ENCODE measurements at regions not wholly inside any gene's neighbourhood (a gene's known extent, or its start where the extent isn't known, plus 50 kb on each side); places are given as distances from the start of the nearest gene placed in this dataset.

DNA sequence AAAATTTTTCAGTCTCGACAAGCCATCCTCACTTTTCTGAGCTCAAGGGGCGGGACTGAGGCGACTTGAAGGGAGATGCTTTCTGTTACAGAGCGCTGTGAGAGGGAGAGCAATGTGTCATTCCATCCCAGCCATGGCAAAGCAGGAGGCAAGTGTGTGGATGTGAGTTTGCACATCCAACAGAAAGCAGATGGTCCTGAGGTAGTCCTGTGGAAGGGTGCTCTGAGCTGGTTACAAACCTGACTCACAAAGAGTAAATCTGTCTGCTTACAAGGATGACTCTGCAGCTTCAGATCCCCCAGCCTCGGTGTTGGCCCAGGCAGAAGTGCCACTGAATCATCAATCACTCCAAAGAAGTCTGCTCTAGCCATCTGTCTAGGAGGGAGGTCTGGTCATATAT is 482.0 kb upstream of the DCC start:
- TF ChIP-seq SMARCC2 (IDR thresholded peaks at IDR 0.05) (no peak), ZSCAN31 (CRISPR knock-in tag; IDR thresholded peaks at IDR 0.05; ENCODE audit: low read depth) (no peak), HMGA1 (CRISPR knock-in tag; conservative IDR thresholded peaks at IDR 0.05) (no peak), ZSCAN25 (CRISPR knock-in tag; IDR thresholded peaks at IDR 0.05) (no peak), PHF21A (CRISPR knock-in tag; IDR thresholded peaks at IDR 0.05) (no peak), ZBTB42 (CRISPR knock-in tag; IDR thresholded peaks at IDR 0.05) (no peak), ZNF777 (CRISPR knock-in tag; IDR thresholded peaks at IDR 0.05) (no peak), ZBTB8A (CRISPR knock-in tag; IDR thresholded peaks at IDR 0.05; ENCODE audit: borderline replicate concordance, low read depth) (no peak)
- TF ChIP-seq, protein P1, sequence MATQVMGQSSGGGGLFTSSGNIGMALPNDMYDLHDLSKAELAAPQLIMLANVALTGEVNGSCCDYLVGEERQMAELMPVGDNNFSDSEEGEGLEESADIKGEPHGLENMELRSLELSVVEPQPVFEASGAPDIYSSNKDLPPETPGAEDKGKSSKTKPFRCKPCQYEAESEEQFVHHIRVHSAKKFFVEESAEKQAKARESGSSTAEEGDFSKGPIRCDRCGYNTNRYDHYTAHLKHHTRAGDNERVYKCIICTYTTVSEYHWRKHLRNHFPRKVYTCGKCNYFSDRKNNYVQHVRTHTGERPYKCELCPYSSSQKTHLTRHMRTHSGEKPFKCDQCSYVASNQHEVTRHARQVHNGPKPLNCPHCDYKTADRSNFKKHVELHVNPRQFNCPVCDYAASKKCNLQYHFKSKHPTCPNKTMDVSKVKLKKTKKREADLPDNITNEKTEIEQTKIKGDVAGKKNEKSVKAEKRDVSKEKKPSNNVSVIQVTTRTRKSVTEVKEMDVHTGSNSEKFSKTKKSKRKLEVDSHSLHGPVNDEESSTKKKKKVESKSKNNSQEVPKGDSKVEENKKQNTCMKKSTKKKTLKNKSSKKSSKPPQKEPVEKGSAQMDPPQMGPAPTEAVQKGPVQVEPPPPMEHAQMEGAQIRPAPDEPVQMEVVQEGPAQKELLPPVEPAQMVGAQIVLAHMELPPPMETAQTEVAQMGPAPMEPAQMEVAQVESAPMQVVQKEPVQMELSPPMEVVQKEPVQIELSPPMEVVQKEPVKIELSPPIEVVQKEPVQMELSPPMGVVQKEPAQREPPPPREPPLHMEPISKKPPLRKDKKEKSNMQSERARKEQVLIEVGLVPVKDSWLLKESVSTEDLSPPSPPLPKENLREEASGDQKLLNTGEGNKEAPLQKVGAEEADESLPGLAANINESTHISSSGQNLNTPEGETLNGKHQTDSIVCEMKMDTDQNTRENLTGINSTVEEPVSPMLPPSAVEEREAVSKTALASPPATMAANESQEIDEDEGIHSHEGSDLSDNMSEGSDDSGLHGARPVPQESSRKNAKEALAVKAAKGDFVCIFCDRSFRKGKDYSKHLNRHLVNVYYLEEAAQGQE (IDR thresholded peaks at IDR 0.05; ENCODE audit: borderline replicate concordance in 1 of 2, low read depth in 1 of 2, low read length in 2 of 2), result no peak
- TF ChIP-seq, protein P2, sequence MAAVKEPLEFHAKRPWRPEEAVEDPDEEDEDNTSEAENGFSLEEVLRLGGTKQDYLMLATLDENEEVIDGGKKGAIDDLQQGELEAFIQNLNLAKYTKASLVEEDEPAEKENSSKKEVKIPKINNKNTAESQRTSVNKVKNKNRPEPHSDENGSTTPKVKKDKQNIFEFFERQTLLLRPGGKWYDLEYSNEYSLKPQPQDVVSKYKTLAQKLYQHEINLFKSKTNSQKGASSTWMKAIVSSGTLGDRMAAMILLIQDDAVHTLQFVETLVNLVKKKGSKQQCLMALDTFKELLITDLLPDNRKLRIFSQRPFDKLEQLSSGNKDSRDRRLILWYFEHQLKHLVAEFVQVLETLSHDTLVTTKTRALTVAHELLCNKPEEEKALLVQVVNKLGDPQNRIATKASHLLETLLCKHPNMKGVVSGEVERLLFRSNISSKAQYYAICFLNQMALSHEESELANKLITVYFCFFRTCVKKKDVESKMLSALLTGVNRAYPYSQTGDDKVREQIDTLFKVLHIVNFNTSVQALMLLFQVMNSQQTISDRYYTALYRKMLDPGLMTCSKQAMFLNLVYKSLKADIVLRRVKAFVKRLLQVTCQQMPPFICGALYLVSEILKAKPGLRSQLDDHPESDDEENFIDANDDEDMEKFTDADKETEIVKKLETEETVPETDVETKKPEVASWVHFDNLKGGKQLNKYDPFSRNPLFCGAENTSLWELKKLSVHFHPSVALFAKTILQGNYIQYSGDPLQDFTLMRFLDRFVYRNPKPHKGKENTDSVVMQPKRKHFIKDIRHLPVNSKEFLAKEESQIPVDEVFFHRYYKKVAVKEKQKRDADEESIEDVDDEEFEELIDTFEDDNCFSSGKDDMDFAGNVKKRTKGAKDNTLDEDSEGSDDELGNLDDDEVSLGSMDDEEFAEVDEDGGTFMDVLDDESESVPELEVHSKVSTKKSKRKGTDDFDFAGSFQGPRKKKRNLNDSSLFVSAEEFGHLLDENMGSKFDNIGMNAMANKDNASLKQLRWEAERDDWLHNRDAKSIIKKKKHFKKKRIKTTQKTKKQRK (IDR thresholded peaks at IDR 0.05; ENCODE audit: low read length), result no peak
- TF ChIP-seq, protein P3, sequence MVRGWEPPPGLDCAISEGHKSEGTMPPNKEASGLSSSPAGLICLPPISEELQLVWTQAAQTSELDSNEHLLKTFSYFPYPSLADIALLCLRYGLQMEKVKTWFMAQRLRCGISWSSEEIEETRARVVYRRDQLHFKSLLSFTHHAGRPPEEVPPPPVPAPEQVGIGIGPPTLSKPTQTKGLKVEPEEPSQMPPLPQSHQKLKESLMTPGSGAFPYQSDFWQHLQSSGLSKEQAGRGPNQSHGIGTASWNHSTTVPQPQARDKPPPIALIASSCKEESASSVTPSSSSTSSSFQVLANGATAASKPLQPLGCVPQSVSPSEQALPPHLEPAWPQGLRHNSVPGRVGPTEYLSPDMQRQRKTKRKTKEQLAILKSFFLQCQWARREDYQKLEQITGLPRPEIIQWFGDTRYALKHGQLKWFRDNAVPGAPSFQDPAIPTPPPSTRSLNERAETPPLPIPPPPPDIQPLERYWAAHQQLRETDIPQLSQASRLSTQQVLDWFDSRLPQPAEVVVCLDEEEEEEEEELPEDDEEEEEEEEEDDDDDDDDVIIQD (CRISPR knock-in tag; IDR thresholded peaks at IDR 0.05; ENCODE audit: low read depth), result no peak

Data from HepG2 (cell line).